HG02571 (cell line): ENCODE measurements at regions not wholly inside any gene's neighbourhood (a gene's known extent, or its start where the extent isn't known, plus 50 kb on each side); places are given as distances from the start of the nearest gene placed in this dataset.

Experiments used
- ATAC-seq: cut with Tn5 transposase; IDR thresholded peaks from one replicate; pipeline ENCODE4 v1.9.1; 2021; ENCODE audit warnings: mild to moderate bottlenecking, moderate library complexity; ENCODE audit not compliant: unreplicated experiment

- no peak for ATAC-seq
These were observed 255.5 kb upstream of the KCNJ16 start for GRCh38 chr17:69819316-69820087.

GRCh38 chr17:69820876-69821473, 254.1 kb upstream of the KCNJ16 start:
- no peak for ATAC-seq

GRCh38 chr17:69822314-69822875, 252.6 kb upstream of the KCNJ16 start:
- no peak for ATAC-seq

GRCh38 chr17:69828087-69828486, 246.9 kb upstream of the KCNJ16 start:
- ATAC-seq, result no peak

- no peak for ATAC-seq
These were observed 240.5 kb upstream of the KCNJ16 start for GRCh38 chr17:69834494-69834893.

GRCh38 chr17:69851736-69852135, 223.3 kb upstream of the KCNJ16 start:
- no peak for ATAC-seq

GRCh38 chr17:69853541-69854224, 221.3 kb upstream of the KCNJ16 start:
- ATAC-seq, result no peak

GRCh38 chr17:69854225-69854780, 220.7 kb upstream of the KCNJ16 start:
- no peak for ATAC-seq

- ATAC-seq, result no peak
These were observed 218.1 kb upstream of the KCNJ16 start for GRCh38 chr17:69856946-69857345.

- ATAC-seq, result no peak
These were observed 217.6 kb upstream of the KCNJ16 start for GRCh38 chr17:69857412-69857835.

GRCh38 chr17:69858460-69858859, 216.6 kb upstream of the KCNJ16 start:
- ATAC-seq, result no peak

GRCh38 chr17:69860142-69860680, 214.8 kb upstream of the KCNJ16 start:
- ATAC-seq, result no peak

- ATAC-seq, result no peak
These were observed 210.6 kb upstream of the KCNJ16 start for GRCh38 chr17:69864462-69864861.

GRCh38 chr17:69869667-69870066, 205.4 kb upstream of the KCNJ16 start:
- ATAC-seq, result peak; percentile 70

GRCh38 chr17:69870091-69870530, 204.9 kb upstream of the KCNJ16 start:
- ATAC-seq, result peak; percentile 52

- no peak for ATAC-seq
These were observed 204.2 kb upstream of the KCNJ16 start for GRCh38 chr17:69870751-69871199.

GRCh38 chr17:69871318-69871717, 203.7 kb upstream of the KCNJ16 start:
- ATAC-seq, result no peak

GRCh38 chr17:69872675-69873262, 202.3 kb upstream of the KCNJ16 start:
- no peak for ATAC-seq

GRCh38 chr17:69874175-69874670, 200.8 kb upstream of the KCNJ16 start:
- ATAC-seq, result no peak

- ATAC-seq, result no peak
These were observed 198.3 kb upstream of the KCNJ16 start for GRCh38 chr17:69876757-69877156.
